NCI-H226 (cell line): ENCODE measurements at regions not wholly inside any gene's neighbourhood (a gene's known extent, or its start where the extent isn't known, plus 50 kb on each side); places are given as distances from the start of the nearest gene placed in this dataset.
"Not testable (repeated sequence)": the region's sequence is repeated elsewhere in the genome, so short reads cannot be mapped to it uniquely, and the experiment has no call there.

Source experiments
- DNase-seq: peaks from one replicate; pipeline ENCODE4 v3.0.0-alpha.2; 2015

GRCh38 chr15:39261397-39262183 is 319.3 kb upstream of the THBS1 start:
- not testable (repeated sequence) for DNase-seq

GRCh38 chr15:39262995-39263772 is 317.7 kb upstream of the THBS1 start:
- DNase-seq: peak; percentile 37

- DNase-seq: no peak
Observed at GRCh38 chr15:39265261-39265660, 315.6 kb upstream of the THBS1 start.

GRCh38 chr15:39266890-39267289 is 314.0 kb upstream of the THBS1 start:
- DNase-seq: peak; percentile 49

- no peak for DNase-seq
Observed at GRCh38 chr15:39267685-39268084, 313.2 kb upstream of the THBS1 start.

- DNase-seq: peak; percentile 45
Observed at GRCh38 chr15:39269352-39269751, 311.5 kb upstream of the THBS1 start.

- no peak for DNase-seq
Observed at GRCh38 chr15:39269821-39270220, 311.1 kb upstream of the THBS1 start.

GRCh38 chr15:39270221-39270855 is 310.5 kb upstream of the THBS1 start:
- no peak for DNase-seq

- DNase-seq: peak; percentile 83
Observed at GRCh38 chr15:39270934-39271333, 309.9 kb upstream of the THBS1 start.

GRCh38 chr15:39272901-39273300 is 308.0 kb upstream of the THBS1 start:
- no peak for DNase-seq

GRCh38 chr15:39273717-39274411 is 307.0 kb upstream of the THBS1 start:
- DNase-seq: no peak

GRCh38 chr15:39275066-39275465 is 305.8 kb upstream of the THBS1 start:
- no peak for DNase-seq

GRCh38 chr15:39279311-39279710 is 301.6 kb upstream of the THBS1 start:
- DNase-seq: no peak

- peak; percentile 83 for DNase-seq
Observed at GRCh38 chr15:39281094-39281493, 299.8 kb upstream of the THBS1 start.

- DNase-seq: no peak
Observed at GRCh38 chr15:39282663-39283208, 298.1 kb upstream of the THBS1 start.

GRCh38 chr15:39283531-39283930 is 297.3 kb upstream of the THBS1 start:
- peak; percentile 40 for DNase-seq

- DNase-seq: no peak
Observed at GRCh38 chr15:39285071-39285470, 295.8 kb upstream of the THBS1 start.

- no peak for DNase-seq
Observed at GRCh38 chr15:39285663-39286062, 295.2 kb upstream of the THBS1 start.

GRCh38 chr15:39286706-39287105 is 294.2 kb upstream of the THBS1 start:
- DNase-seq: no peak

GRCh38 chr15:39287322-39288195 is 293.3 kb upstream of the THBS1 start:
- DNase-seq: no peak

- DNase-seq: no peak
Observed at GRCh38 chr15:39290711-39291435, 290.0 kb upstream of the THBS1 start.
